SU-DHL-6 (cell line): ENCODE measurements at regions not wholly inside any gene's neighbourhood (a gene's known extent, or its start where the extent isn't known, plus 50 kb on each side); places are given as distances from the start of the nearest gene placed in this dataset.

Source experiments
- CTCF ChIP-seq: fragments of 200-600 bp; sonication (generic); IDR thresholded peaks from one replicate; pipeline ENCODE4 v1.5.1; 2017; ENCODE audit warnings: antibody characterized with exemption, mild to moderate bottlenecking, low read length, moderate library complexity; ENCODE audit not compliant: insufficient read depth, poor library complexity, severe bottlenecking
- EZH2phosphoT487 ChIP-seq: fragments of 200-600 bp; sonication (generic), shearing (Covaris generic); conservative IDR thresholded peaks from 2 replicates; pipeline ENCODE4 v1.6.1; 2018; ENCODE audit warnings: mild to moderate bottlenecking, antibody characterized with exemption, low read length, moderate library complexity, mixed read lengths

DNA sequence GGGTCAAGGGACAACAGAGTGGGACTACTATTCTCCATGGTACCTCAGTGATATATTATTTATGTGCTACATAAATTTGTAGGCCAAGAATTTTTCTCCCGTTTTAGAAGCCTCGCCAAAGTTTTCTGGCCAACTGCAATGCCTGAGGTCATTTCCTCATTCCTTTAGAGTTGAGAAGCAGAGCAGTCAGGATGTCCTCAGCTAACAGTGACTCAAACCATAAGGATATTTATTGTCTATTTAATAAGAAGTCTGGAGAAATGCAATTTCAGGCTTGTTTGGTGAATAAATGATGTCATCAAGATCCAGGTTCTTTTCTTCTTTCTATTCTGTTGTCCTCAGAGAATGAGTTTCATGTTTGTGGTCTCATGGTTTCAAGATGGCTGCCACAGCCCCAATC is 91.0 kb downstream of the ADCYAP1 start:
- no peak for TF ChIP-seq CTCF
- TF ChIP-seq EZH2phosphoT487: no peak
